Kidney tubule cell (primary cell): ENCODE measurements at regions not wholly inside any gene's neighbourhood (a gene's known extent, or its start where the extent isn't known, plus 50 kb on each side); places are given as distances from the start of the nearest gene placed in this dataset.

Source experiments
- DNase-seq: peaks from one replicate; pipeline ENCODE4 v3.0.0-alpha.2; 2018; ENCODE audit warnings: low spot score

- DNase-seq: no peak
These were observed 745.0 kb downstream of the TMEM182 start for GRCh38 chr2:103506812-103507211.

GRCh38 chr2:103512442-103512841 lies 750.6 kb downstream of the TMEM182 start:
- DNase-seq: no peak

GRCh38 chr2:103520547-103520946 lies 758.7 kb downstream of the TMEM182 start:
- no peak for DNase-seq

DNA sequence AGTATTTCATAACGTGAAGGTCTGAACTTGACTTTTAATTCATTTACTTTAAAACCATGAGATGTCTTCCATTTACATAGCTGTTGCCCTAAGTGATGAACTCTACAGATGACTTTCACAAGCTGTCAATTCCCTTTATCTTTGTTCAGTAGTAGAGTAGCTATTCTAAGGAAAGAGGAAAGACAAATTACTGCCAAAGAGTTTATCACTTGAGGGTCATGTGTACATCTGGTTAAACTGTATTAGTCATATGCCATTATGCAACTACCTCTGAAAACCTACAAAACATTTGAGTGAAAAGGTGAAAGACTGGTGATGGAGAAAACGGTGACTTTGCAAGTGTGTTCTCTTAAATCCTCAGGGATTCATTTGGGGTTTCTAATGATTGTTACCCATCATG lies 763.9 kb downstream of the TMEM182 start:
- DNase-seq: no peak

GRCh38 chr2:103526757-103527156 lies 764.9 kb downstream of the TMEM182 start:
- no peak for DNase-seq

- DNase-seq: no peak
These were observed 765.4 kb downstream of the TMEM182 start for GRCh38 chr2:103527278-103527677.

DNA sequence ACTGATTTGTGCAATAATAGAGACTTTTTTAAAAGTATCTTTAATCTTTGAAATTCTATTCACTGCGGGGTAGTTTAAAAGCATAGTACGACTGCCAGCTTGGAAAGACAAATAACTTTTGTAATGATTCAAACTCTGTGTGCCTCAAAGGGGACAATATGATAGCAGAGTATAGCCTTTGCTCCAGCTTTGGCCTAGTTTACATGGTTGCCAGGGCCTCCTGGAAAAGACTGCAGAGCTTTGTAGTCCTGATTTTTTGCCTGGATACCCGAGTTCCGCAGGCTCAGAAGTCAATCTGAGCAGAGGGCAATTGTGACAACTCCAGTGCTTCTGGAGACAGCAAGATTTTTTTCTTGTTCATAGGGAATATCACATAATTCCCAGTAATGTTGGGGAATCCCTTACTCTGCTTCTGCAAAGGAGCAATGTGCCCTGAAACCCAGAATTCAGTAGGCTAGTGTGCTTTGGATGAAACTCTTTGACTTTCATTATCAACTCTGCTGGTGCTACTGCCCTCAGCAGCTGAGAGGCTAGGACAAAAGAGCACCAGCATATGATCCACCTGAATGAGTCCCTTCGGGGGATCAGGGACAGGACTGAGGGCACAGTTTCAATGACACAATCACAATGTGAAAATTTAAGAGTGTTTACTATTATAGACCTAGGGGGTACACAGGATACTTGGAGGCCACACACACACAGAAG lies 768.1 kb downstream of the TMEM182 start:
- no peak for DNase-seq

GRCh38 chr2:103552775-103553174 lies 790.9 kb downstream of the TMEM182 start:
- DNase-seq: no peak

DNA sequence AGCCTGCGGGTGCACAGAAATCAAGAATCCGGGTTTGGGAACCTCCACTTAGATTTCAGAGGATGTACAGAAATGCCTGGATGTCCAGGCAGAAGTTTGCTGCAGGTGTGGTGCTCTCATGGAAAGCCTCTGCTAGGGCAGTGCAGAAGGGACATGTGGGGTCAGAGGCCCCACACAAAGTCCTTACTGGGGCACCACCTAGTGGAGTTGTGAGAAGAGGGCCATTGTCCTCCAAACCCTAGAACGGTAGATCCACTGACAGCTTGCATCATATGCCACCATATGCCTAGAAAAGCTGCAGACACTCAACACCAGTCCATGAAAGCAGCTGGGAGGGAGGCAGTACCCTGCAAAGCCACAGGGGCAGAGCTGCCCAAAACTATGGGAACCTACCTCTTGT lies 833.0 kb downstream of the TMEM182 start:
- DNase-seq: no peak

GRCh38 chr2:103605071-103605780 lies 843.4 kb downstream of the TMEM182 start:
- DNase-seq: no peak

DNA sequence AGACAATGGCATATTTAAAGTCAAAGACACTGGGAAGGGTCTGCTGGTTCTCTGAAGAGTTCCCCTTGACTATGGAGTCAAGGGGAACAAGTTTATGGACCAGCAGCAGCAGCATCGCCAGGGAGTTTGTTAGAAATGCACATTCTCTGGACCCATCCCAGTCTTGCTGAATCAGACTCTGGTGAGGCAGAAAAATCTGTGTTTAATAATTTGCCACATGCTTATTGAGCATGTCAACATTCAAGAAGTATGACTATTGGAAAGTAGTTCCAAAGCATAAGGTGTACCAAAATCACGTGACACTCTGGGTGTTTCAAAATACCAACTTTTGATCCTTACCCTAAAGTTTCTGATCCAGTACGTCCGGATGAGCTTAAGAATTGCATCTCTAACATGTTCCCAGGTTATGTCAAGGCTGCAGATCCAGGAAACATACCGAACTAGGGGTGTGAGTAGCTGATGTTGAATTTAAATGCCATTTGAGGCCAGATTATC lies 853.8 kb downstream of the TMEM182 start:
- peak; percentile 49 for DNase-seq

- DNase-seq: peak; percentile 56
These were observed 855.1 kb downstream of the TMEM182 start for GRCh38 chr2:103616891-103617290.

DNA sequence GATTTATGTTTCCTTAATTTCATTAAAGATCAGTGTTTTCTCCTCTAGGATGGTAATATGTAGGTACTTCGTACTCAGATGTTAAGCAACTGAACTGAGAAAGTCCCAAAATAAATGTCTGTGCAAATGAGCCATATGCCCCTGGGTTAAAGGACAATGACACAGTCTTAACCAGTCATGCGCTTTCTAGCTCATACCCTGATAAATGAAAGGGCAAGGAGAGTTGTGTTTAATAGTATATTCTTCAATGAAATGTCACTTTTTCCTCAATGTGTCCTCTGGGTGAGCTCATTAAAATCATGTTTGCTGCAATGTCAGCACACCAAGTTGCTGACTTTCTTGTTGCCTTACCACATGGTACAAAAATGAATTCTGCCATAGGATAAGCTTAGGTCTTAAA lies 856.3 kb downstream of the TMEM182 start:
- DNase-seq: no peak

GRCh38 chr2:103627301-103627700 lies 865.5 kb downstream of the TMEM182 start:
- DNase-seq: no peak

DNA sequence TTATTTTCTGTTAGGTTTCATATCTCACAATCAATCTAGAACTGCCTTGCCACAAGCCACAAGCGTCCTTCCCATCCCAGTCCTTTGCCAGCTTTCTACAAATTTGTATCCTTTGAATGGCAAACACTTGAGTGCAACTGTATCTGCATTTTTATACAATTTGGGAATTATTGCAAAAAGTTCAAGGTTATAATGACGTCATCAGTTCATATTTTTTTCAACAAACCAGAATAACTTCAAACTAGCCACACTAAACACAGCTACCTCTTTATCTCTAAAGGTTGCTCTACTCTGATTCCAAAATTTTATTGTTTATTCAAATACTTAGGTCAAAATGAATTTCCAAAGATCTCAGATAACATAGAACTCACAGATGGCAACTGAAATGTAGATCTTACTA lies 877.1 kb downstream of the TMEM182 start:
- DNase-seq: no peak

- peak; percentile 15 for DNase-seq
These were observed 894.7 kb downstream of the TMEM182 start for GRCh38 chr2:103656558-103656957.

DNA sequence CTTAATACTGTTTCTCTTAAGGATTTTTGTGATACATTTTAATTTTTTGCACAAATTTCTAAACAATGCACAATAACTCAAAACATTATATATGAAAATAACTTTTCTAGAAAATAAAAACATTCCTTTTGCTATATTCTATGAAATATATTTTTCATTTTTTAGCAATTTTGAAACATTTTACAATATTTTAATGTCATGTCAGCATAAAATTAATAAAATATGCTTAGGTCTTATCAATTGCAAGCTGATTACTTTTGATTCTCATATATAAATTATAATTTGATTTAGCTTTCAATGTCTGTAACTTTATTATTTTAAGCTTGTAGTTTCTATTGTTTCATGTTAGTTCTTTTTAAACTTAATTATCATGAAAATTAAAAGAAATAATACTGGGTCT lies 898.7 kb downstream of the TMEM182 start:
- no peak for DNase-seq

- DNase-seq: no peak
These were observed 899.1 kb downstream of the TMEM182 start for GRCh38 chr2:103660947-103661346.

GRCh38 chr2:103664690-103665089 lies 902.9 kb downstream of the TMEM182 start:
- no peak for DNase-seq

GRCh38 chr2:103667335-103667884 lies 905.6 kb downstream of the TMEM182 start:
- peak; percentile 88 for DNase-seq

GRCh38 chr2:103669531-103669930 lies 907.7 kb downstream of the TMEM182 start:
- DNase-seq: peak; percentile 14
